ENCODE measurements at regions not wholly inside any gene's neighbourhood (a gene's known extent, or its start where the extent isn't known, plus 50 kb on each side); places are given as distances from the start of the nearest gene placed in this dataset.

DNA sequence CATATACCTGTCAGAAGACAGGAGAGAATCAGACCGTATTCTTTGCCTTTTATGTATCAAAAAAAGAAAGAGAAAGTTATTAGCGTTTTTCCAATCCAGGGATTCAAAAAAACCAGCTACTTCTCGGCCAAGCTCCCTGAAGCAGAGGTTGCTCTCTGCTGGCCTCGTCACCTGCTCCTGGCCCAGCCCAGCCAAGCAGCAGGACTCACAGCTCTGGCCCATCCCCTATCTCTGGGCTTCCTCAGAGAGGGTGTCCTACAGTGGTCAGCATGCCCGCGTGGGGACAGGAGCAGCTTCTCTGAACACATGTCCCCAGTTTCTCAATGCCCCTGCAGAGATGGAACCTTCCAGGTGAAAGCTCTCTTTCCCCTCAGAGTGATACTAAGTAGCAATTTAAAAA is 209.0 kb downstream of the URI1 start:
- TF ChIP-seq, protein P1, sequence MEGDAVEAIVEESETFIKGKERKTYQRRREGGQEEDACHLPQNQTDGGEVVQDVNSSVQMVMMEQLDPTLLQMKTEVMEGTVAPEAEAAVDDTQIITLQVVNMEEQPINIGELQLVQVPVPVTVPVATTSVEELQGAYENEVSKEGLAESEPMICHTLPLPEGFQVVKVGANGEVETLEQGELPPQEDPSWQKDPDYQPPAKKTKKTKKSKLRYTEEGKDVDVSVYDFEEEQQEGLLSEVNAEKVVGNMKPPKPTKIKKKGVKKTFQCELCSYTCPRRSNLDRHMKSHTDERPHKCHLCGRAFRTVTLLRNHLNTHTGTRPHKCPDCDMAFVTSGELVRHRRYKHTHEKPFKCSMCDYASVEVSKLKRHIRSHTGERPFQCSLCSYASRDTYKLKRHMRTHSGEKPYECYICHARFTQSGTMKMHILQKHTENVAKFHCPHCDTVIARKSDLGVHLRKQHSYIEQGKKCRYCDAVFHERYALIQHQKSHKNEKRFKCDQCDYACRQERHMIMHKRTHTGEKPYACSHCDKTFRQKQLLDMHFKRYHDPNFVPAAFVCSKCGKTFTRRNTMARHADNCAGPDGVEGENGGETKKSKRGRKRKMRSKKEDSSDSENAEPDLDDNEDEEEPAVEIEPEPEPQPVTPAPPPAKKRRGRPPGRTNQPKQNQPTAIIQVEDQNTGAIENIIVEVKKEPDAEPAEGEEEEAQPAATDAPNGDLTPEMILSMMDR (IDR thresholded peaks at IDR 0.05; ENCODE audit: low read length): no peak
- TF ChIP-seq EZH2 (IDR thresholded peaks at IDR 0.05; ENCODE audit: borderline replicate concordance, low read length): no peak
